Lung (tissue), 11 donors: ENCODE measurements at regions not wholly inside any gene's neighbourhood (a gene's known extent, or its start where the extent isn't known, plus 50 kb on each side); places are given as distances from the start of the nearest gene placed in this dataset.

Experiments used
- ATAC-seq: fragments of 200-7000 bp; cut with Tn5 transposase; one replicate; pipeline ENCODE4 v1.9.1; 2020; ENCODE audit warnings: moderate number of reproducible peaks; ENCODE audit not compliant: insufficient read depth, low FRiP score
- DNase-seq, 3 donors: peaks; one replicate each; pipeline ENCODE4 v3.0.0-alpha.2; 2013 to 2017
- H3K27ac ChIP-seq, 2 donors: one replicate each; pipeline ENCODE4 v1.5.1; 2013; ENCODE audit warnings: mild to moderate bottlenecking in 2 of 2, moderate library complexity in 2 of 2, control low read depth in 1 of 2, inconsistent platforms in 1 of 2, low read depth in 1 of 2, low read length in 1 of 2
- H3K27me3 ChIP-seq, 3 donors: one replicate each; pipeline ENCODE4 v1.5.1; 2013; ENCODE audit warnings: low read length in 2 of 3; ENCODE audit not compliant: control insufficient read depth in 3 of 3, insufficient read depth in 3 of 3
- H3K36me3 ChIP-seq, 4 donors: one replicate each; pipeline ENCODE4 v1.5.1; 2013; ENCODE audit warnings: low read length in 4 of 4, mild to moderate bottlenecking in 1 of 4, moderate library complexity in 1 of 4; ENCODE audit not compliant: control insufficient read depth in 4 of 4, insufficient read depth in 4 of 4
- H3K4me1 ChIP-seq, 5 donors: one replicate each; pipeline ENCODE4 v1.5.1; 2013; ENCODE audit warnings: low read length in 5 of 5, mild to moderate bottlenecking in 2 of 5, moderate library complexity in 1 of 5; ENCODE audit not compliant: control insufficient read depth in 5 of 5, insufficient read depth in 5 of 5
- H3K4me3 ChIP-seq: one replicate; pipeline ENCODE4 v1.5.1; 2013; ENCODE audit warnings: mild to moderate bottlenecking, control low read depth, moderate library complexity
- H3K9ac ChIP-seq, 2 donors: one replicate each; pipeline ENCODE4 v1.5.1; 2013; ENCODE audit warnings: low read length in 2 of 2, control low read depth in 1 of 2; ENCODE audit not compliant: insufficient read depth in 1 of 2
- H3K9me3 ChIP-seq, 4 donors: one replicate each; pipeline ENCODE4 v1.5.1; 2013; ENCODE audit warnings: low read length in 3 of 4, mild to moderate bottlenecking in 1 of 4, moderate library complexity in 1 of 4; ENCODE audit not compliant: control insufficient read depth in 4 of 4, insufficient read depth in 3 of 4
- CTCF ChIP-seq: IDR thresholded peaks from 2 replicates; pipeline ENCODE4 v1.5.1; 2012; ENCODE audit warnings: mild to moderate bottlenecking; ENCODE audit errors: control extremely low read depth, extremely low read depth
- WGBS, 2 donors: extraction: QIAGEN DNeasy Blood & Tissue Kit; methylation state at CpG; one replicate each; pipeline ENCODE4 v1.1.7; 2013; 5-methylcytosine and 5-hydroxymethylcytosine counted together
- donor health status: control.
- donor health status: control.
- donor health status: Bipolar disorder and iron deficiency.
- donor health status: healthy.
- donor health status: DM: yes; HTN: yes; CAD: no.

- WGBS, 2 donors: 92 to 93% methylated on average over 5 of the region's 5 CpGs
- ATAC-seq: no peak
- no peaks in the 10 kb centered on the region for H3K36me3 ChIP-seq
- H3K9ac ChIP-seq: no peak overlapping the region
- H3K27me3 ChIP-seq: no peaks in the 10 kb centered on the region
- DNase-seq: no peak
- no peaks in the 10 kb centered on the region for H3K9me3 ChIP-seq
- no peak overlapping the region for H3K4me3 ChIP-seq
- no peak overlapping the region for H3K27ac ChIP-seq
- no peak for TF ChIP-seq CTCF
- peaks cover 0 to 4% (median 0%) of the 10 kb centered on the region in 5 donors for H3K4me1 ChIP-seq
These were observed 51.5 kb upstream of the NLK start for GRCh38 chr17:27990979-27991378.

- WGBS, 2 donors: 95 to 98% methylated on average over 1 of the region's 1 CpG
- DNase-seq: no peak
- H3K4me1 ChIP-seq: peaks cover 0 to 4% (median 0%) of the 10 kb centered on the region in 5 donors
- H3K9ac ChIP-seq: no peak overlapping the region
- H3K36me3 ChIP-seq: no peaks in the 10 kb centered on the region
- TF ChIP-seq CTCF: no peak
- H3K4me3 ChIP-seq: no peak overlapping the region
- H3K27me3 ChIP-seq: no peaks in the 10 kb centered on the region
- ATAC-seq: no peak
- no peak overlapping the region for H3K27ac ChIP-seq
- no peaks in the 10 kb centered on the region for H3K9me3 ChIP-seq
These were observed 50.9 kb upstream of the NLK start for GRCh38 chr17:27991462-27991993.
